H1 (cell line): ENCODE measurements at regions not wholly inside any gene's neighbourhood (a gene's known extent, or its start where the extent isn't known, plus 50 kb on each side); places are given as distances from the start of the nearest gene placed in this dataset.

ENCODE experiments used
- CTCF ChIA-PET: fragments of 300-600 bp; sonication (Branson Sonifier 250); formaldehyde crosslinking; loops from one replicate; lab custom pipeline; 2021; ENCODE audit not compliant: partially characterized antibody; lab: Charles Lee
- POLR2A ChIA-PET: fragments of 300-600 bp; sonication (Branson Sonifier 250); formaldehyde crosslinking; loops from one replicate; lab custom pipeline; 2021; ENCODE audit warnings: inconsistent platforms; ENCODE audit not compliant: partially characterized antibody; lab: Charles Lee
- DNase-seq, 2 experiments: peaks; one replicate each; pipeline versions ENCODE4 v3.0.0 to v3.0.0-alpha.2; 2010 to 2022; ENCODE audit warnings: low spot score in 2 of 2, low read depth in 1 of 2, mixed read lengths in 1 of 2
- FAIRE-seq: peaks from 2 replicates; lab custom pipeline; 2011; peaks lifted over from hg19 to GRCh38; lab: Jason Lieb, UNC
- H2AFZ ChIP-seq: 2 replicates; pipeline ENCODE4 v1.8.1; 2012; ENCODE audit warnings: low read length, inconsistent platforms
- H2AK5ac ChIP-seq: 2 replicates; pipeline ENCODE4 v1.6.1; 2013; ENCODE audit warnings: low read depth, low read length
- H2BK120ac ChIP-seq: replicated peaks from 2 replicates; pipeline ENCODE3; 2013; ENCODE audit warnings: low read depth, low read length, inconsistent platforms
- H2BK12ac ChIP-seq: 2 replicates; pipeline ENCODE4 v1.6.1; 2013; ENCODE audit warnings: low read depth, low read length
- H2BK15ac ChIP-seq: 2 replicates; pipeline ENCODE4 v1.6.1; 2013; ENCODE audit warnings: low read length
- H2BK20ac ChIP-seq: 2 replicates; pipeline ENCODE4 v1.6.1; 2013; ENCODE audit warnings: low read length
- H2BK5ac ChIP-seq: 2 replicates; pipeline ENCODE4 v1.6.1; 2013; ENCODE audit warnings: low read depth, low read length
- H3K14ac ChIP-seq: 2 replicates; pipeline ENCODE4 v1.6.1; 2013; ENCODE audit warnings: inconsistent platforms; ENCODE audit not compliant: insufficient read length
- H3K18ac ChIP-seq: 2 replicates; pipeline ENCODE4 v1.6.1; 2013; ENCODE audit warnings: low read length; ENCODE audit errors: extremely low read depth
- H3K23ac ChIP-seq: 2 replicates; pipeline ENCODE4 v1.6.1; 2013; ENCODE audit warnings: inconsistent platforms; ENCODE audit not compliant: insufficient read length
- H3K23me2 ChIP-seq: 2 replicates; pipeline ENCODE4 v1.6.1; 2013; ENCODE audit warnings: low read depth, low read length
- H3K27ac ChIP-seq: 2 replicates; pipeline ENCODE4 v1.6.1; 2011; ENCODE audit warnings: low read depth, low read length, inconsistent platforms
- H3K27me3 ChIP-seq, 4 experiments: replicated peaks in 1 of 4; 1 replicate in 1 of 4; 2 replicates in 3 of 4; pipeline versions ENCODE4 v1.6.1 to v1.8.1; 2011 to 2013; ENCODE audit warnings: low read length in 3 of 4, mild to moderate bottlenecking in 3 of 4, inconsistent platforms in 2 of 4, mixed read lengths in 2 of 4, moderate library complexity in 1 of 4; ENCODE audit not compliant: control insufficient read depth in 3 of 4, insufficient read depth in 3 of 4; ENCODE audit errors: extremely low read depth in 1 of 4
- H3K36me3 ChIP-seq, 4 experiments: 2 replicates each; pipeline versions ENCODE4 v1.6.1 to v1.8.1; 2011 to 2013; ENCODE audit warnings: mild to moderate bottlenecking in 4 of 4, low read length in 3 of 4, moderate library complexity in 2 of 4, control low read depth in 1 of 4, inconsistent platforms in 1 of 4; ENCODE audit not compliant: insufficient read depth in 4 of 4, control insufficient read depth in 2 of 4
- H3K4ac ChIP-seq: replicated peaks from 2 replicates; pipeline ENCODE3; 2013; ENCODE audit warnings: low read length, low read depth, mixed read lengths, inconsistent platforms; ENCODE audit not compliant: insufficient read length
- H3K4me1 ChIP-seq, 4 experiments: replicated peaks in 1 of 4; 1 replicate in 1 of 4; 2 replicates in 3 of 4; pipeline versions ENCODE4 v1.6.1 to v1.8.1; 2011 to 2013; ENCODE audit warnings: low read length in 3 of 4, inconsistent platforms in 2 of 4, mixed read lengths in 1 of 4; ENCODE audit not compliant: insufficient read depth in 4 of 4, control insufficient read depth in 3 of 4
- H3K4me2 ChIP-seq, 2 experiments: 2 replicates each; pipeline versions ENCODE4 v1.6.1 to v1.8.1; 2011 to 2013; ENCODE audit warnings: low read depth in 2 of 2, low read length in 2 of 2, control low read depth in 1 of 2, inconsistent platforms in 1 of 2, mild to moderate bottlenecking in 1 of 2; ENCODE audit not compliant: insufficient read depth in 1 of 2
- H3K4me3 ChIP-seq, 4 experiments: fragments of 200-600, 300-600 bp in 1 of 4; sonication (generic), shearing (Covaris generic), sonication (Bioruptor Twin) in 1 of 4; 2 replicates each; pipeline versions ENCODE4 v1.5.1 to v1.8.1; 2011 to 2016; ENCODE audit warnings: low read length in 4 of 4, low read depth in 3 of 4, control low read depth in 2 of 4, inconsistent platforms in 2 of 4, mild to moderate bottlenecking in 2 of 4, mixed read lengths in 1 of 4, moderate library complexity in 1 of 4; ENCODE audit not compliant: insufficient read depth in 2 of 4; ENCODE audit errors: extremely low read depth in 1 of 4
- H3K56ac ChIP-seq: replicated peaks from 2 replicates; pipeline ENCODE3; 2013; ENCODE audit warnings: low read depth, mild to moderate bottlenecking, mixed read lengths, low read length, inconsistent platforms; ENCODE audit not compliant: insufficient read length
- H3K79me1 ChIP-seq: 2 replicates; pipeline ENCODE4 v1.6.1; 2013; ENCODE audit warnings: low read depth, low read length, control low read depth
- H3K79me2 ChIP-seq, 2 experiments: 2 replicates each; pipeline versions ENCODE4 v1.6.1 to v1.8.1; 2012 to 2013; ENCODE audit warnings: low read length in 2 of 2, mild to moderate bottlenecking in 2 of 2, inconsistent platforms in 1 of 2; ENCODE audit not compliant: insufficient read depth in 2 of 2, control insufficient read depth in 1 of 2
- H3K9ac ChIP-seq, 4 experiments: replicated peaks in 1 of 4; 1 replicate in 1 of 4; 2 replicates in 3 of 4; pipeline versions ENCODE4 v1.6.1 to v1.8.1; 2011 to 2013; ENCODE audit warnings: low read depth in 3 of 4, low read length in 3 of 4, control low read depth in 2 of 4, mild to moderate bottlenecking in 2 of 4, moderate library complexity in 2 of 4, inconsistent platforms in 1 of 4; ENCODE audit errors: extremely low read depth in 1 of 4
- H3K9me3 ChIP-seq, 2 experiments: 2 replicates each; pipeline versions ENCODE4 v1.6.1 to v1.8.1; 2012 to 2013; ENCODE audit warnings: mild to moderate bottlenecking in 2 of 2, moderate library complexity in 2 of 2, control low read depth in 1 of 2, inconsistent platforms in 1 of 2, low read depth in 1 of 2, low read length in 1 of 2, mixed read lengths in 1 of 2; ENCODE audit not compliant: insufficient read depth in 2 of 2
- H4K20me1 ChIP-seq, 2 experiments: replicated peaks in 1 of 2; 2 replicates each; pipeline versions ENCODE3 to v1.8.1; 2011 to 2013; ENCODE audit warnings: inconsistent platforms in 2 of 2, low read length in 2 of 2, mild to moderate bottlenecking in 1 of 2; ENCODE audit not compliant: insufficient read depth in 2 of 2, control insufficient read depth in 1 of 2
- H4K5ac ChIP-seq: 2 replicates; pipeline ENCODE4 v1.6.1; 2013; ENCODE audit warnings: low read length, low read depth, mixed read lengths, inconsistent platforms; ENCODE audit not compliant: insufficient read length
- H4K8ac ChIP-seq: 2 replicates; pipeline ENCODE4 v1.8.0; 2013; ENCODE audit warnings: mild to moderate bottlenecking, moderate library complexity, low read length, inconsistent platforms; ENCODE audit not compliant: insufficient read depth; ENCODE audit errors: extremely low read depth
- H4K91ac ChIP-seq: replicated peaks from 2 replicates; pipeline ENCODE3; 2013; ENCODE audit warnings: low read length, mixed read lengths, inconsistent platforms; ENCODE audit not compliant: insufficient read length
- BACH1 ChIP-seq: IDR thresholded peaks from 2 replicates; pipeline ENCODE4 v1.6.1; 2012; ENCODE audit warnings: low read length, improper control_type of control experiment
- CBX5 ChIP-seq: fragments of 300-800, 300-1000 bp; sonication (generic); IDR thresholded peaks from 2 replicates; pipeline ENCODE4 v1.7.1; 2016; ENCODE audit warnings: antibody characterized with exemption, low read length, low read depth
- CBX8 ChIP-seq: fragments of 300-800, 300-1000 bp; sonication (generic); IDR thresholded peaks from 2 replicates; pipeline ENCODE4 v1.7.1; 2016; ENCODE audit warnings: low read depth, low read length, borderline replicate concordance
- CREB1 ChIP-seq: IDR thresholded peaks from 2 replicates; pipeline ENCODE4 v1.6.1; 2012; ENCODE audit warnings: inconsistent platforms
- EZH2 ChIP-seq: fragments of 200-600 bp; sonication (generic); IDR thresholded peaks from 2 replicates; pipeline ENCODE4 v1.7.1; 2012; ENCODE audit warnings: low read depth, mild to moderate bottlenecking, moderate library complexity, low read length, inconsistent platforms; ENCODE audit not compliant: severe bottlenecking
- GABPA ChIP-seq: IDR thresholded peaks from 2 replicates; pipeline ENCODE4 v1.6.1; 2011; ENCODE audit warnings: mild to moderate bottlenecking, low read length, moderate library complexity, borderline replicate concordance; ENCODE audit not compliant: insufficient read depth
- GTF2F1 ChIP-seq: IDR thresholded peaks from 2 replicates; pipeline ENCODE4 v1.6.1; 2012; ENCODE audit warnings: low read depth, low read length, improper control_type of control experiment, borderline replicate concordance
- MAFK ChIP-seq: IDR thresholded peaks from 2 replicates; pipeline ENCODE4 v1.6.1; 2012; ENCODE audit warnings: low read depth, mild to moderate bottlenecking, improper control_type of control experiment, low read length
- PHF8 ChIP-seq: fragments of 200-600 bp; sonication (generic); conservative IDR thresholded peaks from 2 replicates; pipeline ENCODE4 v1.7.1; 2012; ENCODE audit warnings: low read depth, mild to moderate bottlenecking, inconsistent platforms, low read length, moderate library complexity
- POLR2A ChIP-seq, 2 experiments: IDR thresholded peaks; 1 replicate in 1 of 2; 2 replicates in 1 of 2; pipeline ENCODE4 v1.6.1; 2011; ENCODE audit warnings: low read depth in 2 of 2, low read length in 2 of 2, mild to moderate bottlenecking in 2 of 2; ENCODE audit errors: control extremely low read depth in 1 of 2
- POU5F1 ChIP-seq: IDR thresholded peaks from 2 replicates; pipeline ENCODE4 v1.6.1; 2011; ENCODE audit warnings: low read depth, mild to moderate bottlenecking, low read length, moderate library complexity
- SIN3A ChIP-seq, 2 experiments: IDR thresholded peaks in 1 of 2; conservative IDR thresholded peaks in 1 of 2; 2 replicates each; pipeline ENCODE4 v1.6.1; 2011 to 2012; ENCODE audit warnings: low read length in 2 of 2, improper control_type of control experiment in 1 of 2, low read depth in 1 of 2, mild to moderate bottlenecking in 1 of 2
- SUZ12 ChIP-seq: fragments of 200-600 bp; sonication (generic); IDR thresholded peaks from 2 replicates; pipeline ENCODE4 v1.6.1; 2012; ENCODE audit warnings: mild to moderate bottlenecking, inconsistent platforms, low read length, moderate library complexity, mixed read lengths
- ZNF274 ChIP-seq: IDR thresholded peaks from 2 replicates; pipeline ENCODE4 v1.7.0; 2012; ENCODE audit warnings: low read length, borderline replicate concordance; ENCODE audit errors: extremely low read depth

- Histone ChIP-seq H3K9ac (no peak overlapping the region), H2BK20ac (no peak overlapping the region), H4K91ac (no peak overlapping the region), H3K23ac (no peak overlapping the region), H3K23me2 (no peaks in the 10 kb centered on the region), H3K36me3 (no peaks in the 10 kb centered on the region), H2AFZ (no peak overlapping the region), H3K4ac (no peak overlapping the region), H3K14ac (no peak overlapping the region), H3K4me2 (no peak overlapping the region), H3K4me1 (no peaks in the 10 kb centered on the region; a peak in 2 of 7 replicates), H4K20me1 (no peaks in the 10 kb centered on the region), H3K56ac (no peak overlapping the region), H2AK5ac (no peak overlapping the region), H3K27ac (no peak overlapping the region), H4K5ac (no peak overlapping the region), H2BK12ac (no peak overlapping the region), H4K8ac (no peak overlapping the region), H2BK120ac (no peak overlapping the region), H3K18ac (no peak overlapping the region), H3K79me2 (no peaks in the 10 kb centered on the region), H3K4me3 (no peak overlapping the region), H3K79me1 (no peaks in the 10 kb centered on the region), H3K9me3 (no peaks in the 10 kb centered on the region), H2BK5ac (no peak overlapping the region), H2BK15ac (no peak overlapping the region), H3K27me3 (no peaks in the 10 kb centered on the region)
- DNase-seq = no peak
- CTCF ChIA-PET = no interaction called here
- POLR2A ChIA-PET = interaction anchor here (0.6 kb wide), 1 partner anchor 632 kb away, joined by 3 read pairs; no protein-coding TSS in a partner anchor
- no peak for FAIRE-seq
- TF ChIP-seq POLR2A (IDR thresholded peaks at IDR 0.05; ENCODE audit: control extremely low read depth in 1 of 2, low read depth in 2 of 2, low read length in 2 of 2) (no peak), GABPA (no peak), CREB1 (no peak), CBX8 (no peak), POU5F1 (no peak), ZNF274 (no peak), SIN3A (conservative IDR thresholded peaks at IDR 0.05 in 1 of 2, IDR thresholded peaks at IDR 0.05 in 1 of 2; ENCODE audit: low read depth in 1 of 2, low read length in 2 of 2) (no peak), MAFK (no peak), SUZ12 (no peak), GTF2F1 (no peak), EZH2 (no peak), BACH1 (no peak), CBX5 (no peak), PHF8 (no peak)
These were observed 159.9 kb upstream of the PCDH18 start for GRCh38 chr4:137692205-137692604.
